ENCODE measurements at regions not wholly inside any gene's neighbourhood (a gene's known extent, or its start where the extent isn't known, plus 50 kb on each side); places are given as distances from the start of the nearest gene placed in this dataset.
"Not testable (repeated sequence)": the region's sequence is repeated elsewhere in the genome, so short reads cannot be mapped to it uniquely, and the experiment has no call there.

- not testable (repeated sequence) for FAIRE-seq
Observed at GRCh38 chr6:100223952-100224351, 229.9 kb upstream of the MCHR2 start.

GRCh38 chr6:100220543-100220942 is 226.5 kb upstream of the MCHR2 start:
- no peak for FAIRE-seq

- no peak for FAIRE-seq
Observed at GRCh38 chr6:100217225-100218012, 223.4 kb upstream of the MCHR2 start.

- FAIRE-seq: no peak
Observed at GRCh38 chr6:100216760-100217159, 222.7 kb upstream of the MCHR2 start.

GRCh38 chr6:100212131-100212530 is 218.1 kb upstream of the MCHR2 start:
- FAIRE-seq: no peak

- no peak for FAIRE-seq
Observed at GRCh38 chr6:100210137-100211117, 216.4 kb upstream of the MCHR2 start.

- no peak for FAIRE-seq
Observed at GRCh38 chr6:100209323-100210136, 215.5 kb upstream of the MCHR2 start.

- FAIRE-seq: no peak
Observed at GRCh38 chr6:100203400-100203799, 209.4 kb upstream of the MCHR2 start.

- no peak for FAIRE-seq
Observed at GRCh38 chr6:100202417-100203194, 208.6 kb upstream of the MCHR2 start.

- not testable (repeated sequence) for FAIRE-seq
Observed at GRCh38 chr6:100196214-100196982, 202.4 kb upstream of the MCHR2 start.

GRCh38 chr6:100195244-100195643 is 201.2 kb upstream of the MCHR2 start:
- FAIRE-seq: not testable (repeated sequence)

GRCh38 chr6:100194535-100194934 is 200.5 kb upstream of the MCHR2 start:
- no peak for FAIRE-seq

GRCh38 chr6:100188754-100189153 is 194.7 kb upstream of the MCHR2 start:
- no peak for FAIRE-seq

GRCh38 chr6:100186552-100186951 is 192.5 kb upstream of the MCHR2 start:
- FAIRE-seq: no peak

- no peak for FAIRE-seq
Observed at GRCh38 chr6:100185615-100186014, 191.6 kb upstream of the MCHR2 start.

GRCh38 chr6:100184473-100184872 is 190.4 kb upstream of the MCHR2 start:
- no peak for FAIRE-seq

GRCh38 chr6:100182313-100182712 is 188.3 kb upstream of the MCHR2 start:
- FAIRE-seq: no peak

GRCh38 chr6:100181309-100181708 is 187.3 kb upstream of the MCHR2 start:
- no peak for FAIRE-seq

- no peak for FAIRE-seq
Observed at GRCh38 chr6:100179576-100179975, 185.6 kb upstream of the MCHR2 start.

- no peak for FAIRE-seq
Observed at GRCh38 chr6:100177956-100178355, 183.9 kb upstream of the MCHR2 start.

Data from colon (tissue), 2 donors.